ENCODE measurements at regions not wholly inside any gene's neighbourhood (a gene's known extent, or its start where the extent isn't known, plus 50 kb on each side); places are given as distances from the start of the nearest gene placed in this dataset.

DNA sequence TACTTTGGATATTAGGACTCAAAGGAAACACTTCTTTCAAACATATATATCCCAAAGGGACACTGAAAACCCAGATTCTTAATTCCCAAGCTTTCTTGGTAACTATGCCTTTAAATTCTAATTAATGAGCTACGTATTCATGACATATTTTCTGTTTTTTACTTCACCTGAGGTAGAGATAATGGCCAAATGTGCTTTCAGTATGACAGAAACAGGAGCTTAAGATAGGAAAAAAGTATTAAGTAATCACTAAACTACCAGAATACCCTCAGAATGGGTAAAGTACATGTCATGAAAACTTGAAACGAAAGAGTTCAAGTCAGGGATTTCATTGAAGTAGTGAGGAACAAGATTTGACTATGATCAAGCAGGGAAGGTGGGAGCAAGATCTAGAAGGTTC lies 478.5 kb downstream of the AGTPBP1 start:
- no peak overlapping the region for H2BK5ac ChIP-seq (ENCODE audit: low read length)
- no peak overlapping the region for H2BK15ac ChIP-seq (ENCODE audit: low read length)
- no peak overlapping the region for H3K23ac ChIP-seq (ENCODE audit: low read depth, low read length, poor library complexity)
- H2AK5ac ChIP-seq (ENCODE audit: low read depth, low read length), result no peak overlapping the region
- H3K9ac ChIP-seq (ENCODE audit: low read depth, low read length, poor library complexity), result no peak overlapping the region
- no peaks in the 10 kb centered on the region for H3K36me3 ChIP-seq (replicated peaks in 1 of 2; ENCODE audit: control insufficient read depth in 2 of 2, insufficient read depth in 2 of 2, low read length in 2 of 2)
- peaks cover 0 to 8% of the 10 kb centered on the region in 2 donors for H3K4me1 ChIP-seq (ENCODE audit: control insufficient read depth in 2 of 2, insufficient read depth in 1 of 2, low read depth in 1 of 2, low read length in 2 of 2)
- no peak for DNase-seq (ENCODE audit: low spot score)
- H3K4me3 ChIP-seq (ENCODE audit: low read length in 2 of 2), result no peak overlapping the region
- H3K4ac ChIP-seq (ENCODE audit: low read length), result no peak overlapping the region
- peaks cover 0 to 2% of the 10 kb centered on the region in 2 donors for H3K9me3 ChIP-seq (replicated peaks in 1 of 2; ENCODE audit: control insufficient read depth in 2 of 2, insufficient read depth in 1 of 2, low read depth in 1 of 2, low read length in 2 of 2)
- H3K14ac ChIP-seq (ENCODE audit: low read length), result no peak overlapping the region
- H4K91ac ChIP-seq (ENCODE audit: low read depth, low read length, poor library complexity), result no peak overlapping the region
- H2BK12ac ChIP-seq (ENCODE audit: low read length), result no peak overlapping the region
- no peak overlapping the region for H4K8ac ChIP-seq (ENCODE audit: low read depth, low read length)
- H2AFZ ChIP-seq (ENCODE audit: low read length), result no peak overlapping the region
- no peak overlapping the region for H2BK120ac ChIP-seq (ENCODE audit: low read depth, low read length)
- H3K27me3 ChIP-seq (ENCODE audit: control insufficient read depth in 3 of 3, insufficient read depth in 3 of 3, low read depth in 1 of 3, low read length in 3 of 3), result no peaks in the 10 kb centered on the region
- H3K79me1 ChIP-seq (ENCODE audit: low read depth, low read length), result no peaks in the 10 kb centered on the region
- H3K4me2 ChIP-seq (ENCODE audit: insufficient read depth, low read length, poor library complexity, severe bottlenecking), result no peak overlapping the region
- no peak overlapping the region for H3K18ac ChIP-seq (ENCODE audit: low read length)
- no CpG with 5 or more reads among the region's 2 CpGs for whole genome bisulfite sequencing, 2 donors (ENCODE audit: extremely low coverage in 2 of 2, insufficient read length in 2 of 2, insufficient replicate concordance in 1 of 2)
- no peak overlapping the region for H3K27ac ChIP-seq (replicated peaks; ENCODE audit: low read length)

DNA sequence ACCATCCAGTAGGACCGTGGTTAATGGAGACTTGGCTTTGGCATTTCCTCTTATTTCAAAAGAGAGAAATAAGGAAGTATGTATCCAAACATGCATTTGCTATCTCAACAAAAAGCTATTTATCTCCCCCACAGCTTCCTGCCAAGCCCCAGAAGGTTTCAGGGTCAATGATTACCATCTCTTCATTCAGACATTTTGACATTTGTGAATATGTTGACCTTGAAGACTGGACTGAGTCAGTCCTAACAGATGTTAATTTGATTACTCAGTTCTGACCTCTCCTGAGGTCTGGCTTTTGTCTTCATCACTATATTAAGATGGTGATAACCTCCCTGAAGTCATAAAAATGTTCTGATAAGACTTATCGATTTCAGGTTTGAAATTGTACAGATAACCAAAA lies 479.4 kb downstream of the AGTPBP1 start:
- H2AFZ ChIP-seq (ENCODE audit: low read length), result no peak overlapping the region
- no peak for DNase-seq (ENCODE audit: low spot score)
- no peak overlapping the region for H3K4me3 ChIP-seq (ENCODE audit: low read length in 2 of 2)
- H3K27me3 ChIP-seq (ENCODE audit: control insufficient read depth in 3 of 3, insufficient read depth in 3 of 3, low read depth in 1 of 3, low read length in 3 of 3), result no peaks in the 10 kb centered on the region
- no peak overlapping the region for H3K14ac ChIP-seq (ENCODE audit: low read length)
- H2BK15ac ChIP-seq (ENCODE audit: low read length), result no peak overlapping the region
- H2BK5ac ChIP-seq (ENCODE audit: low read length), result no peak overlapping the region
- H2AK5ac ChIP-seq (ENCODE audit: low read depth, low read length), result no peak overlapping the region
- no peak overlapping the region for H2BK120ac ChIP-seq (ENCODE audit: low read depth, low read length)
- H3K9me3 ChIP-seq (replicated peaks in 1 of 2; ENCODE audit: control insufficient read depth in 2 of 2, insufficient read depth in 1 of 2, low read depth in 1 of 2, low read length in 2 of 2), result peaks cover 0 to 2% of the 10 kb centered on the region in 2 donors
- no peak overlapping the region for H4K8ac ChIP-seq (ENCODE audit: low read depth, low read length)
- peaks cover 0 to 10% of the 10 kb centered on the region in 2 donors for H3K4me1 ChIP-seq (ENCODE audit: control insufficient read depth in 2 of 2, insufficient read depth in 1 of 2, low read depth in 1 of 2, low read length in 2 of 2)
- no peak overlapping the region for H3K27ac ChIP-seq (replicated peaks; ENCODE audit: low read length)
- no peaks in the 10 kb centered on the region for H3K79me1 ChIP-seq (ENCODE audit: low read depth, low read length)
- no peak overlapping the region for H3K4ac ChIP-seq (ENCODE audit: low read length)
- H3K23ac ChIP-seq (ENCODE audit: low read depth, low read length, poor library complexity), result no peak overlapping the region
- no peak overlapping the region for H3K9ac ChIP-seq (ENCODE audit: low read depth, low read length, poor library complexity)
- H2BK12ac ChIP-seq (ENCODE audit: low read length), result no peak overlapping the region
- H3K18ac ChIP-seq (ENCODE audit: low read length), result no peak overlapping the region
- WGBS, 2 donors (ENCODE audit: extremely low coverage in 2 of 2, insufficient read length in 2 of 2, insufficient replicate concordance in 1 of 2), result no CpG with 5 or more reads among the region's 2 CpGs
- H4K91ac ChIP-seq (ENCODE audit: low read depth, low read length, poor library complexity), result no peak overlapping the region
- no peaks in the 10 kb centered on the region for H3K36me3 ChIP-seq (replicated peaks in 1 of 2; ENCODE audit: control insufficient read depth in 2 of 2, insufficient read depth in 2 of 2, low read length in 2 of 2)
- H3K4me2 ChIP-seq (ENCODE audit: insufficient read depth, low read length, poor library complexity, severe bottlenecking), result no peak overlapping the region

DNA sequence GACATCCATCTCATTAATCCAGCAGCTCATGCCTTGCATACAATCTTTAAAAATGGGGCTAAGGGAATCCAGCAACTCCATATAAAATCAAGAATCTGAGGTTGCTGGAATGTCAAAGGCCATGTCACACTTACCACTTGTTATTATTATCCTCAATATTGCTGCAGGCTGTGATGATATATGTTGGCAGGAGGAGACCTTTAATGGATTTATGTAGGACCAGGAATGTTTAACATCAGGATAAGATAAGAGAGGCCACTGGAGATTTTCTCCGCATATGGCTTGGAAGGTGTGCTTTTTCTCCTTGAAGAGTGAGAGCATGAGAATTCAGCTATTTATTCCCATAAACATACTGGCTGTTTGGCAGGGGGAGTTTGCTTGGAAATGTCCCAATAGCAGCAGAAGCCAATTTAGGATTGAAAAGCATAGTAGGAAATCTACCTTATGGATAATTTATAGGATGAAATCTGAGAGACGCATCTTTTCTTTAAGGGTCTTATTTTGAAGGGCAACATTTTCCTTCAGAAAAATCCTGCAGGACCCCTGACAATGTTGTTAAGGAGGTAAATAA lies 481.4 kb downstream of the AGTPBP1 start:
- no peak overlapping the region for H3K18ac ChIP-seq (ENCODE audit: low read length)
- no peak overlapping the region for H3K14ac ChIP-seq (ENCODE audit: low read length)
- H2AFZ ChIP-seq (ENCODE audit: low read length), result no peak overlapping the region
- no CpG with 5 or more reads among the region's 2 CpGs for WGBS, 2 donors (ENCODE audit: extremely low coverage in 2 of 2, insufficient read length in 2 of 2, insufficient replicate concordance in 1 of 2)
- no peak overlapping the region for H4K91ac ChIP-seq (ENCODE audit: low read depth, low read length, poor library complexity)
- H2AK5ac ChIP-seq (ENCODE audit: low read depth, low read length), result no peak overlapping the region
- H2BK12ac ChIP-seq (ENCODE audit: low read length), result no peak overlapping the region
- H3K27ac ChIP-seq (replicated peaks; ENCODE audit: low read length), result no peak overlapping the region
- H3K4me1 ChIP-seq (ENCODE audit: control insufficient read depth in 2 of 2, insufficient read depth in 1 of 2, low read depth in 1 of 2, low read length in 2 of 2), result peaks cover 0 to 10% of the 10 kb centered on the region in 2 donors
- H3K4ac ChIP-seq (ENCODE audit: low read length), result no peak overlapping the region
- no peak overlapping the region for H3K23ac ChIP-seq (ENCODE audit: low read depth, low read length, poor library complexity)
- H3K9me3 ChIP-seq (replicated peaks in 1 of 2; ENCODE audit: control insufficient read depth in 2 of 2, insufficient read depth in 1 of 2, low read depth in 1 of 2, low read length in 2 of 2), result peaks cover 0 to 2% of the 10 kb centered on the region in 2 donors
- H2BK120ac ChIP-seq (ENCODE audit: low read depth, low read length), result no peak overlapping the region
- H2BK15ac ChIP-seq (ENCODE audit: low read length), result no peak overlapping the region
- H2BK5ac ChIP-seq (ENCODE audit: low read length), result no peak overlapping the region
- H3K9ac ChIP-seq (ENCODE audit: low read depth, low read length, poor library complexity), result no peak overlapping the region
- no peaks in the 10 kb centered on the region for H3K36me3 ChIP-seq (replicated peaks in 1 of 2; ENCODE audit: control insufficient read depth in 2 of 2, insufficient read depth in 2 of 2, low read length in 2 of 2)
- no peak for DNase-seq (ENCODE audit: low spot score)
- H3K79me1 ChIP-seq (ENCODE audit: low read depth, low read length), result no peaks in the 10 kb centered on the region
- no peak overlapping the region for H4K8ac ChIP-seq (ENCODE audit: low read depth, low read length)
- no peak overlapping the region for H3K4me3 ChIP-seq (ENCODE audit: low read length in 2 of 2)
- H3K4me2 ChIP-seq (ENCODE audit: insufficient read depth, low read length, poor library complexity, severe bottlenecking), result no peak overlapping the region
- no peaks in the 10 kb centered on the region for H3K27me3 ChIP-seq (ENCODE audit: control insufficient read depth in 3 of 3, insufficient read depth in 3 of 3, low read depth in 1 of 3, low read length in 3 of 3)

DNA sequence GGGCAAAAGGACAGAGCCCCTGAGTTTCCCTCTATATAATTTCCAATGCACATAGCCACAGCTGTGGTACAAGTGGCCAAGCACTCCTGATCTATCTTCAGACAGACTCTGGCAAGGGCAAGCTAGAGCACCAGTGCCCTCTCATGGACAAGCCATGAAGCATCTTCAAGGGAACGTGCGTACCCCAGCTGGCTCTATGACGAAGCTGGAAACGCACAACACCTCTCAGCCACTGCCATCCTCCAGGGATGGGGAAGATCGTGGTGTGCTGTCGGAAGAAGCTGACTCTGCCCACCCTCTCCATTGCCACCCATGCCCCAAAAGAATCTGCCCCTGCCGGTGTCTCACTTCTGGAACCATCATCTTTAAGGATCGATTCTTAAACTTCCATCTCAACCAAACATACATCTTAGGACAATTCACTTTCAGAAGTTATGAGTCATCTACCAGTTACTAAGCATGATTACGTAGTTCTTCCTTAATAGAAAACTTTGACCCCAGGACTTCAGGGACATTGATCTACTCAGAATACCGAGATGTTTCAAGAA lies 482.9 kb downstream of the AGTPBP1 start:
- H3K18ac ChIP-seq (ENCODE audit: low read length), result no peak overlapping the region
- H3K79me1 ChIP-seq (ENCODE audit: low read depth, low read length), result no peaks in the 10 kb centered on the region
- H2AK5ac ChIP-seq (ENCODE audit: low read depth, low read length), result no peak overlapping the region
- H2BK15ac ChIP-seq (ENCODE audit: low read length), result no peak overlapping the region
- H3K14ac ChIP-seq (ENCODE audit: low read length), result no peak overlapping the region
- no CpG with 5 or more reads among the region's 10 CpGs for WGBS, 2 donors (ENCODE audit: extremely low coverage in 2 of 2, insufficient read length in 2 of 2, insufficient replicate concordance in 1 of 2)
- no peak overlapping the region for H4K8ac ChIP-seq (ENCODE audit: low read depth, low read length)
- H2BK120ac ChIP-seq (ENCODE audit: low read depth, low read length), result no peak overlapping the region
- no peak overlapping the region for H2BK12ac ChIP-seq (ENCODE audit: low read length)
- DNase-seq (ENCODE audit: low spot score), result peak; percentile 45
- H2BK5ac ChIP-seq (ENCODE audit: low read length), result no peak overlapping the region
- H3K27me3 ChIP-seq (ENCODE audit: control insufficient read depth in 3 of 3, insufficient read depth in 3 of 3, low read depth in 1 of 3, low read length in 3 of 3), result no peaks in the 10 kb centered on the region
- H3K4me1 ChIP-seq (ENCODE audit: control insufficient read depth in 2 of 2, insufficient read depth in 1 of 2, low read depth in 1 of 2, low read length in 2 of 2), result peaks cover 0 to 10% of the 10 kb centered on the region in 2 donors
- H2AFZ ChIP-seq (ENCODE audit: low read length), result no peak overlapping the region
- H3K4ac ChIP-seq (ENCODE audit: low read length), result no peak overlapping the region
- no peak overlapping the region for H3K23ac ChIP-seq (ENCODE audit: low read depth, low read length, poor library complexity)
- H3K4me3 ChIP-seq (ENCODE audit: low read length in 2 of 2), result no peak overlapping the region
- no peak overlapping the region for H3K4me2 ChIP-seq (ENCODE audit: insufficient read depth, low read length, poor library complexity, severe bottlenecking)
- no peak overlapping the region for H4K91ac ChIP-seq (ENCODE audit: low read depth, low read length, poor library complexity)
- H3K36me3 ChIP-seq (replicated peaks in 1 of 2; ENCODE audit: control insufficient read depth in 2 of 2, insufficient read depth in 2 of 2, low read length in 2 of 2), result no peaks in the 10 kb centered on the region
- H3K9me3 ChIP-seq (replicated peaks in 1 of 2; ENCODE audit: control insufficient read depth in 2 of 2, insufficient read depth in 1 of 2, low read depth in 1 of 2, low read length in 2 of 2), result no peaks in the 10 kb centered on the region
- no peak overlapping the region for H3K27ac ChIP-seq (replicated peaks; ENCODE audit: low read length)
- H3K9ac ChIP-seq (ENCODE audit: low read depth, low read length, poor library complexity), result no peak overlapping the region

All from neuronal stem cell (in vitro differentiated cells).